ENCODE measurements at regions not wholly inside any gene's neighbourhood (a gene's known extent, or its start where the extent isn't known, plus 50 kb on each side); places are given as distances from the start of the nearest gene placed in this dataset.

GRCh38 chr19:31600731-31601295 is 251.6 kb upstream of the TSHZ3 start:
- DNase-seq (ENCODE audit: low read depth, low spot score) = no peak
- no peak overlapping the region for H3K4me3 ChIP-seq (ENCODE audit: low read depth, low read length)
- no peaks in the 10 kb centered on the region for H3K27me3 ChIP-seq (ENCODE audit: control insufficient read depth, insufficient read depth, low read length)
- CTCF ChIA-PET = no interaction called here
- H3K27ac ChIP-seq (ENCODE audit: low read depth, low read length) = no peak overlapping the region
- no peaks in the 10 kb centered on the region for H3K9me3 ChIP-seq (ENCODE audit: control insufficient read depth, insufficient read depth, low read length)
- POLR2A ChIA-PET = no interaction called here
- TF ChIP-seq CTCF (IDR thresholded peaks at IDR 0.05; ENCODE audit: low read depth, low read length) = no peak

- H3K27me3 ChIP-seq (ENCODE audit: control insufficient read depth, insufficient read depth, low read length) = no peaks in the 10 kb centered on the region
- no peak overlapping the region for H3K27ac ChIP-seq (ENCODE audit: low read depth, low read length)
- DNase-seq (ENCODE audit: low read depth, low spot score) = no peak
- ChIA-PET POLR2A (no interaction called here), CTCF (no interaction called here)
- H3K9me3 ChIP-seq (ENCODE audit: control insufficient read depth, insufficient read depth, low read length) = no peaks in the 10 kb centered on the region
- TF ChIP-seq CTCF (IDR thresholded peaks at IDR 0.05; ENCODE audit: low read depth, low read length) = no peak
- no peak overlapping the region for H3K4me3 ChIP-seq (ENCODE audit: low read depth, low read length)
Observed at GRCh38 chr19:31601855-31602254, 252.6 kb upstream of the TSHZ3 start.

- Histone ChIP-seq H3K4me3 (ENCODE audit: low read depth, low read length) (no peak overlapping the region), H3K9me3 (ENCODE audit: control insufficient read depth, insufficient read depth, low read length) (no peaks in the 10 kb centered on the region), H3K27ac (ENCODE audit: low read depth, low read length) (no peak overlapping the region), H3K27me3 (ENCODE audit: control insufficient read depth, insufficient read depth, low read length) (no peaks in the 10 kb centered on the region)
- no peak for DNase-seq (ENCODE audit: low read depth, low spot score)
- CTCF ChIA-PET = no interaction called here
- POLR2A ChIA-PET = no interaction called here
- no peak for TF ChIP-seq CTCF (IDR thresholded peaks at IDR 0.05; ENCODE audit: low read depth, low read length)
Observed at GRCh38 chr19:31602548-31602947, 253.3 kb upstream of the TSHZ3 start.

- TF ChIP-seq CTCF (IDR thresholded peaks at IDR 0.05; ENCODE audit: low read depth, low read length) = no peak
- H3K4me3 ChIP-seq (ENCODE audit: low read depth, low read length) = no peak overlapping the region
- H3K27me3 ChIP-seq (ENCODE audit: control insufficient read depth, insufficient read depth, low read length) = no peaks in the 10 kb centered on the region
- CTCF ChIA-PET = no interaction called here
- no peak for DNase-seq (ENCODE audit: low read depth, low spot score)
- H3K27ac ChIP-seq (ENCODE audit: low read depth, low read length) = no peak overlapping the region
- POLR2A ChIA-PET = no interaction called here
- H3K9me3 ChIP-seq (ENCODE audit: control insufficient read depth, insufficient read depth, low read length) = no peaks in the 10 kb centered on the region
Observed at GRCh38 chr19:31604493-31605040, 255.3 kb upstream of the TSHZ3 start.

- ChIA-PET CTCF (interaction anchor here (1.1 kb wide), 1 partner anchor 555 kb away, joined by 3 read pairs; no protein-coding TSS in a partner anchor), POLR2A (no interaction called here)
- Histone ChIP-seq H3K27ac (ENCODE audit: low read depth, low read length) (no peak overlapping the region), H3K27me3 (ENCODE audit: control insufficient read depth, insufficient read depth, low read length) (no peaks in the 10 kb centered on the region), H3K9me3 (ENCODE audit: control insufficient read depth, insufficient read depth, low read length) (no peaks in the 10 kb centered on the region), H3K4me3 (ENCODE audit: low read depth, low read length) (no peak overlapping the region)
- no peak for DNase-seq (ENCODE audit: low read depth, low spot score)
- no peak for TF ChIP-seq CTCF (IDR thresholded peaks at IDR 0.05; ENCODE audit: low read depth, low read length)
Observed at GRCh38 chr19:31610018-31610417, 260.8 kb upstream of the TSHZ3 start.

Data from AG04450 (cell line).